ENCODE measurements at regions not wholly inside any gene's neighbourhood (a gene's known extent, or its start where the extent isn't known, plus 50 kb on each side); places are given as distances from the start of the nearest gene placed in this dataset.

DNA sequence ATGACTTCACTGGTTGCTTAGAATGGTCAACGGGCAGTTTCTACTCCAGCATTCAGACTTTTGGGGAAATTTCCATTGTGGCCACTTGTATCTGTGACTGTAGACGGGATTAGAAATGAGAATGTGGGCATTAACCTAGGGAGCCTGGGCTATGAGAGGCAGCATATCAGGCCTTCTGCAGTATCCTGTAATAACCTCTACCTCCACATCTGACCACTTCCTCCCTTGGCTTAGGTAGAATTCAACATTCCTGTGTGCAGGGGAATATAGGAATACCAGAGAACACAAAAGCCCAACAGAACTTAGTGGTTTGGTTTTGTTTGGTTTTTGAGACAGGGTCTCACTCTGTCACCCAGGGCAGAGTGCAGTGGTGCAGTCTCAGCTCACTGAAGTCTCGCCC is 76.4 kb upstream of the HOXC13 start:
- Histone ChIP-seq H4K20me1 (replicated peaks; ENCODE audit: control insufficient read depth, extremely low read depth, insufficient read depth, low read length) (no peaks in the 10 kb centered on the region), H3K27me3 (ENCODE audit: control insufficient read depth in 2 of 2, insufficient read depth in 2 of 2, low read length in 2 of 2) (peaks cover 0 to 2% of the 10 kb centered on the region in 2 experiments), H3K4me1 (ENCODE audit: control insufficient read depth, extremely low read depth, insufficient read depth, low read length) (no peaks in the 10 kb centered on the region), H3K36me3 (ENCODE audit: control insufficient read depth in 2 of 2, extremely low read depth in 1 of 2, insufficient read depth in 2 of 2, low read length in 2 of 2) (no peaks in the 10 kb centered on the region), H3K9me3 (replicated peaks; ENCODE audit: control insufficient read depth, insufficient read depth, low read length) (no peaks in the 10 kb centered on the region), H3K4me3 (replicated peaks in 1 of 3; ENCODE audit: insufficient read depth in 1 of 3, low read depth in 1 of 3, low read length in 3 of 3) (no peak overlapping the region), H2AFZ (ENCODE audit: low read depth, low read length) (no peak overlapping the region), H3K27ac (ENCODE audit: insufficient read depth, low read depth, low read length) (no peak overlapping the region), H3K4me2 (ENCODE audit: insufficient read depth, low read length) (no peak overlapping the region), H3K79me2 (ENCODE audit: control insufficient read depth, insufficient read depth, low read length) (no peaks in the 10 kb centered on the region), H3K9me1 (replicated peaks; ENCODE audit: control insufficient read depth, extremely low read depth, insufficient read depth, low read length) (no peaks in the 10 kb centered on the region), H3K9ac (replicated peaks; ENCODE audit: extremely low read depth, insufficient read depth, low read length) (no peak overlapping the region)
- DNase-seq (ENCODE audit: low read depth, low spot score) (no peak), FAIRE-seq (no peak)
- dilution Hi-C loops (cut with MboI; ENCODE audit: extremely low pct_ligation_motif_present, low sequenced_read_pairs): no loop called here
- CTCF ChIA-PET: no interaction called here
- POLR2A ChIA-PET: no interaction called here
- TF ChIP-seq MYC (IDR thresholded peaks at IDR 0.05; ENCODE audit: low read depth, low read length) (no peak), JUN (IDR thresholded peaks at IDR 0.05; ENCODE audit: borderline replicate concordance, insufficient read depth, insufficient read length, low read depth) (no peak), GATA2 (IDR thresholded peaks at IDR 0.05; ENCODE audit: insufficient read depth, insufficient read length, low read depth, low read length) (no peak), POLR2A (IDR thresholded peaks at IDR 0.05; ENCODE audit: low read depth, low read length) (no peak), EZH2 (IDR thresholded peaks at IDR 0.05; ENCODE audit: borderline replicate concordance, low read depth, low read length, severe bottlenecking) (no peak), FOS (IDR thresholded peaks at IDR 0.05; ENCODE audit: borderline replicate concordance, insufficient read depth, low read length) (no peak), POLR2AphosphoS5 (IDR thresholded peaks at IDR 0.05; ENCODE audit: insufficient read depth, low read depth, low read length) (no peak), CTCF (IDR thresholded peaks at IDR 0.05; ENCODE audit: extremely low read depth in 1 of 2, insufficient read depth in 1 of 2, low read depth in 1 of 2, low read length in 2 of 2) (no peak)
- TF ChIP-seq, protein P1, sequence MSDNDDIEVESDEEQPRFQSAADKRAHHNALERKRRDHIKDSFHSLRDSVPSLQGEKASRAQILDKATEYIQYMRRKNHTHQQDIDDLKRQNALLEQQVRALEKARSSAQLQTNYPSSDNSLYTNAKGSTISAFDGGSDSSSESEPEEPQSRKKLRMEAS (IDR thresholded peaks at IDR 0.05; ENCODE audit: insufficient read depth, insufficient read length): no peak
- no TSS peak for BruUV-seq (replicated peaks)
- intact Hi-C loops (cut with micrococcal nuclease): no loop called here
